ENCODE measurements at regions not wholly inside any gene's neighbourhood (a gene's known extent, or its start where the extent isn't known, plus 50 kb on each side); places are given as distances from the start of the nearest gene placed in this dataset.

DNA sequence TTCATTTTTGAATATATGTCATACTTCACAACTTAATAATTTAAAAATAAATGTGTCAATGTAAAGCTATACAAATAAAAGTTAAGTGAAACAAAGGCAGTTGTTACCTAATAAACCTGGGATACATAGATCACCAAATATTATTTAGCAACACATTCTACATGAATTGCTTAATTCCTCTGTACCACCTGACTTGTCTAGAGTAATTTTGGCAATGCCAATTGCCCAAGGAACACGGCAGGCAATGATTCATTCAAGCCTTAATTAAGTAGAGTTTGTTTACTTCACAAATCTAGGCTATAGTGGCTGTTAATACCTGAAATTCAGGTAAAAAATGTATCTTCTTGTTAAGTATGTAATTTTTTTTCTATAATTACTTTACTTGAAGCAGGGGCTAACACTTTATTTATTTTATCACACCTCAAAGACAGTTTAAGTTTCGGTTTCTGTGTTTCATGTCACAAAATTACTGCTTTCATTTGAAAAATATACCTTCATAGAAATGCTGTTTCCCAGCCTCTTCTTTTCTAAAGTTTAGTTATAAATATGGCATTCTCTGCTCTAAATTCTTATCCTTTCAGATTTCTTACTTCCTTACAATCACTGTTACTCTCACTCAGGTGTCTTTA lies 705.7 kb downstream of the SLITRK5 start:
- no peak for TF ChIP-seq POLR2AphosphoS5 (IDR thresholded peaks at IDR 0.05)
- no peak for TF ChIP-seq POLR2A (IDR thresholded peaks at IDR 0.05)
